Gastrocnemius medialis (tissue), 4 donors: ENCODE measurements at regions not wholly inside any gene's neighbourhood (a gene's known extent, or its start where the extent isn't known, plus 50 kb on each side); places are given as distances from the start of the nearest gene placed in this dataset.

ENCODE experiments used
- CTCF ChIP-seq, 5 experiments: fragments of 450-650 bp in 3 of 5; fragments of 200-600 bp in 2 of 5; sonication (generic) in 2 of 5; IDR thresholded peaks in 4 of 5; conservative IDR thresholded peaks in 1 of 5; 1 replicate in 4 of 5; 2 replicates in 1 of 5; pipeline ENCODE4 v1.5.1; 2016 to 2019; ENCODE audit warnings: antibody characterized with exemption in 5 of 5, mild to moderate bottlenecking in 3 of 5, moderate library complexity in 3 of 5
- POLR2A ChIP-seq, 2 donors: fragments of 450-650 bp; IDR thresholded peaks; one replicate each; pipeline ENCODE4 v1.6.1; 2017; ENCODE audit warnings: antibody characterized with exemption in 2 of 2, mild to moderate bottlenecking in 2 of 2, moderate library complexity in 2 of 2

GRCh38 chr1:208737922-208738321, 493.7 kb upstream of the PLXNA2 start:
- no peak for TF ChIP-seq CTCF (IDR thresholded peaks at IDR 0.05 in 4 of 5, conservative IDR thresholded peaks at IDR 0.05 in 1 of 5)
- TF ChIP-seq POLR2A (IDR thresholded peaks at IDR 0.05) = no peak
